GM12878 (cell line): ENCODE measurements at regions not wholly inside any gene's neighbourhood (a gene's known extent, or its start where the extent isn't known, plus 50 kb on each side); places are given as distances from the start of the nearest gene placed in this dataset.

Experiments used
- CEBPB ChIP-seq, 2 experiments: fragments of 150-350 bp in 1 of 2; IDR thresholded peaks; 2 replicates each; pipeline ENCODE4 v1.6.1; 2012 to 2014; ENCODE audit warnings: low read depth in 2 of 2, low read length in 2 of 2, borderline replicate concordance in 1 of 2, inconsistent platforms in 1 of 2
- CTCF ChIP-seq, 3 experiments: IDR thresholded peaks in 2 of 3; conservative IDR thresholded peaks in 1 of 3; 2 replicates each; pipeline ENCODE4 v1.5.1; 2011; ENCODE audit warnings: low read depth in 3 of 3, low read length in 3 of 3, mild to moderate bottlenecking in 3 of 3, control low read depth in 2 of 3, moderate library complexity in 2 of 3, inconsistent platforms in 1 of 3, mixed read lengths in 1 of 3; ENCODE audit not compliant: control insufficient read depth in 2 of 3, insufficient read depth in 1 of 3; ENCODE audit errors: extremely low read depth in 1 of 3
- MAX ChIP-seq: IDR thresholded peaks from 2 replicates; pipeline ENCODE4 v1.6.1; 2012; ENCODE audit warnings: low read depth, low read length, improper control_type of control experiment
- NRF1 ChIP-seq: conservative IDR thresholded peaks from 2 replicates; pipeline ENCODE4 v1.6.1; 2011; ENCODE audit warnings: mild to moderate bottlenecking, low read depth, low read length, improper control_type of control experiment
- POLR2A ChIP-seq: IDR thresholded peaks from 2 replicates; pipeline ENCODE4 v1.6.1; 2011; ENCODE audit warnings: low read depth, mild to moderate bottlenecking, low read length
- POLR2AphosphoS5 ChIP-seq: IDR thresholded peaks from 2 replicates; pipeline ENCODE4 v1.6.1; 2011; ENCODE audit warnings: mild to moderate bottlenecking, low read length, inconsistent platforms
- PRDM15 ChIP-seq: fragments of 450-650 bp; formaldehyde crosslinking; IDR thresholded peaks from 2 replicates; pipeline ENCODE4 v1.4.0; 2020; ENCODE audit warnings: mild to moderate bottlenecking, moderate library complexity
- RB1 ChIP-seq: fragments of 450-650 bp; formaldehyde crosslinking; IDR thresholded peaks from 2 replicates; pipeline ENCODE4 v1.6.1; 2017; ENCODE audit warnings: mild to moderate bottlenecking, borderline replicate concordance
- RCOR1 ChIP-seq: conservative IDR thresholded peaks from 2 replicates; pipeline ENCODE4 v1.6.1; 2012; ENCODE audit warnings: low read depth, low read length, improper control_type of control experiment
- ZZZ3 ChIP-seq: IDR thresholded peaks from 2 replicates; pipeline ENCODE4 v1.6.1; 2011; ENCODE audit warnings: low read depth; ENCODE audit not compliant: control insufficient read depth, insufficient read length

- TF ChIP-seq CEBPB (IDR thresholded peaks at IDR 0.05; ENCODE audit: borderline replicate concordance in 1 of 2, low read depth in 2 of 2, low read length in 2 of 2) = no peak
- TF ChIP-seq MAX = no peak
- TF ChIP-seq NRF1 = no peak
- TF ChIP-seq POLR2AphosphoS5 = no peak
- TF ChIP-seq POLR2A = no peak
- TF ChIP-seq RCOR1 = no peak
- TF ChIP-seq ZZZ3 = no peak
- TF ChIP-seq RB1 = no peak
- no peak for TF ChIP-seq CTCF (IDR thresholded peaks at IDR 0.05 in 2 of 3, conservative IDR thresholded peaks at IDR 0.05 in 1 of 3; ENCODE audit: control insufficient read depth in 2 of 3, extremely low read depth in 1 of 3, insufficient read depth in 1 of 3, low read depth in 3 of 3, low read length in 3 of 3)
- no peak for TF ChIP-seq PRDM15 (CRISPR knock-in tag)
Measured at GRCh38 chr1:233520261-233521191, 93.4 kb upstream of the KCNK1 start.
